ENCODE measurements at regions not wholly inside any gene's neighbourhood (a gene's known extent, or its start where the extent isn't known, plus 50 kb on each side); places are given as distances from the start of the nearest gene placed in this dataset.

DNA sequence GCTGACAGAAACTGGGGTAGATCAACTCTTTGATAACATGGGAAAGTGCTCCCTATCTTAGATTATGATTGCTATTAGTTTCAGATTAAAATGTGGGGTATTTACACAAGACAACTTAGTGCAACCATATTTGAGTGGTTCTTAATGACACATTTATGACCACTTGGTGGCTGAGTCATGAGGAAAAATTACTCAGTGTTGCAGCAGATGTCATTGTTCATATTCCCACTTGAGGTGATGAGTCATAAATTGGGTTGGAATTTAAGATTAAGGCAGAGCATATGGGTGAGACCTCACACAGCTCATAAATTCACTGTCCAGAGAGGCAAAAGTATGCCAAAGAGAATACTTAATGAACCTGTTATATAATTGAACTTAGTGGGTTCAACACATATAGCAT is 408.3 kb downstream of the DMRT2 start:
- H2AFZ ChIP-seq (ENCODE audit: low read depth, low read length, poor library complexity, severe bottlenecking) = no peak overlapping the region
- no peak for ATAC-seq
- RAD21 ChIA-PET (ENCODE audit: low non-redundant PET in 1 of 2, low total read pairs in 2 of 2, uncharacterized antibody in 2 of 2, unreplicated experiment in 2 of 2) = no interaction called here
- DNase-seq (ENCODE audit: low read depth, low spot score) = peak; percentile 7
- no peak overlapping the region for H3K4me2 ChIP-seq (ENCODE audit: low read length)
- no peak overlapping the region for H3K27ac ChIP-seq (ENCODE audit: low read depth, low read length)
- no peaks in the 10 kb centered on the region for H3K27me3 ChIP-seq (ENCODE audit: insufficient read depth, low read length)
- H3K36me3 ChIP-seq (ENCODE audit: control insufficient read depth in 1 of 2, insufficient read depth in 2 of 2, low read length in 2 of 2) = no peaks in the 10 kb centered on the region
- no peaks in the 10 kb centered on the region for H3K79me2 ChIP-seq (ENCODE audit: insufficient read depth, low read length)
- POLR2A ChIA-PET = no interaction called here
- TF ChIP-seq SRF (IDR thresholded peaks at IDR 0.05; ENCODE audit: low read depth) = no peak
- 0 out of 2 replicates have a peak, but pooled peaks have one; percentile 25 for TF ChIP-seq FOSL1 (IDR thresholded peaks at IDR 0.05; ENCODE audit: low read depth)
- BruUV-seq (replicated peaks) = no TSS peak
- H3K9ac ChIP-seq (ENCODE audit: low read length) = no peak overlapping the region
- peaks cover 3 to 13% of the 10 kb centered on the region in 2 experiments; a peak in 2 of 4 replicates for H3K9me3 ChIP-seq (ENCODE audit: control insufficient read depth in 1 of 2, insufficient read depth in 1 of 2, low read depth in 1 of 2, low read length in 2 of 2)
- no peaks in the 10 kb centered on the region for H3K9me2 ChIP-seq (ENCODE audit: insufficient read depth)
- intact Hi-C loops (cut with micrococcal nuclease) = no loop called here
- CTCF ChIA-PET = no interaction called here
- H3K4me3 ChIP-seq (replicated peaks in 1 of 2; ENCODE audit: low read depth in 1 of 2, low read length in 2 of 2) = no peak overlapping the region
- no peaks in the 10 kb centered on the region for H3K4me1 ChIP-seq (ENCODE audit: control insufficient read depth in 1 of 2, insufficient read depth in 2 of 2, low read length in 2 of 2)
- H4K20me1 ChIP-seq (ENCODE audit: insufficient read depth) = no peaks in the 10 kb centered on the region

- no peak overlapping the region for H3K9ac ChIP-seq (ENCODE audit: low read length)
- H4K20me1 ChIP-seq (ENCODE audit: insufficient read depth) = no peaks in the 10 kb centered on the region
- H3K27ac ChIP-seq (ENCODE audit: low read depth, low read length) = no peak overlapping the region
- ATAC-seq = no peak
- no peaks in the 10 kb centered on the region for H3K36me3 ChIP-seq (ENCODE audit: control insufficient read depth in 1 of 2, insufficient read depth in 2 of 2, low read length in 2 of 2)
- no peak for DNase-seq (ENCODE audit: low read depth, low spot score)
- H3K9me2 ChIP-seq (ENCODE audit: insufficient read depth) = no peaks in the 10 kb centered on the region
- RAD21 ChIA-PET (ENCODE audit: low non-redundant PET in 1 of 2, low total read pairs in 2 of 2, uncharacterized antibody in 2 of 2, unreplicated experiment in 2 of 2) = no interaction called here
- no peaks in the 10 kb centered on the region for H3K27me3 ChIP-seq (ENCODE audit: insufficient read depth, low read length)
- no TSS peak for BruUV-seq (replicated peaks)
- no peak overlapping the region for H2AFZ ChIP-seq (ENCODE audit: low read depth, low read length, poor library complexity, severe bottlenecking)
- CTCF ChIA-PET = no interaction called here
- POLR2A ChIA-PET = no interaction called here
- intact Hi-C loops (cut with micrococcal nuclease) = no loop called here
- no peaks in the 10 kb centered on the region for H3K4me1 ChIP-seq (ENCODE audit: control insufficient read depth in 1 of 2, insufficient read depth in 2 of 2, low read length in 2 of 2)
- no peak overlapping the region for H3K4me2 ChIP-seq (ENCODE audit: low read length)
- peaks cover 3 to 12% of the 10 kb centered on the region in 2 experiments; a peak in 2 of 4 replicates for H3K9me3 ChIP-seq (ENCODE audit: control insufficient read depth in 1 of 2, insufficient read depth in 1 of 2, low read depth in 1 of 2, low read length in 2 of 2)
- H3K79me2 ChIP-seq (ENCODE audit: insufficient read depth, low read length) = no peaks in the 10 kb centered on the region
- H3K4me3 ChIP-seq (replicated peaks in 1 of 2; ENCODE audit: low read depth in 1 of 2, low read length in 2 of 2) = no peak overlapping the region
- TF ChIP-seq REST (IDR thresholded peaks at IDR 0.05; ENCODE audit: low read depth) (no peak), ELF1 (IDR thresholded peaks at IDR 0.05; ENCODE audit: borderline replicate concordance, low read depth) (no peak), EZH2 (IDR thresholded peaks at IDR 0.05) (no peak), EZH2phosphoT487 (IDR thresholded peaks at IDR 0.05; ENCODE audit: borderline replicate concordance) (no peak), SP1 (IDR thresholded peaks at IDR 0.05; ENCODE audit: low read depth) (no peak), ZNF274 (IDR thresholded peaks at IDR 0.05; ENCODE audit: low read depth, low read length) (no peak), RAD21 (IDR thresholded peaks at IDR 0.05; ENCODE audit: low read depth) (peak; percentile 23; the same call in 1 of the 2 replicates), TCF7L2 (IDR thresholded peaks at IDR 0.05; ENCODE audit: borderline replicate concordance, extremely low read depth, insufficient read depth, insufficient read length) (no peak), ZBTB33 (IDR thresholded peaks at IDR 0.05; ENCODE audit: extremely low read depth, insufficient replicate concordance, low read length) (no peak)
- TF ChIP-seq, protein P1, sequence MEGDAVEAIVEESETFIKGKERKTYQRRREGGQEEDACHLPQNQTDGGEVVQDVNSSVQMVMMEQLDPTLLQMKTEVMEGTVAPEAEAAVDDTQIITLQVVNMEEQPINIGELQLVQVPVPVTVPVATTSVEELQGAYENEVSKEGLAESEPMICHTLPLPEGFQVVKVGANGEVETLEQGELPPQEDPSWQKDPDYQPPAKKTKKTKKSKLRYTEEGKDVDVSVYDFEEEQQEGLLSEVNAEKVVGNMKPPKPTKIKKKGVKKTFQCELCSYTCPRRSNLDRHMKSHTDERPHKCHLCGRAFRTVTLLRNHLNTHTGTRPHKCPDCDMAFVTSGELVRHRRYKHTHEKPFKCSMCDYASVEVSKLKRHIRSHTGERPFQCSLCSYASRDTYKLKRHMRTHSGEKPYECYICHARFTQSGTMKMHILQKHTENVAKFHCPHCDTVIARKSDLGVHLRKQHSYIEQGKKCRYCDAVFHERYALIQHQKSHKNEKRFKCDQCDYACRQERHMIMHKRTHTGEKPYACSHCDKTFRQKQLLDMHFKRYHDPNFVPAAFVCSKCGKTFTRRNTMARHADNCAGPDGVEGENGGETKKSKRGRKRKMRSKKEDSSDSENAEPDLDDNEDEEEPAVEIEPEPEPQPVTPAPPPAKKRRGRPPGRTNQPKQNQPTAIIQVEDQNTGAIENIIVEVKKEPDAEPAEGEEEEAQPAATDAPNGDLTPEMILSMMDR (IDR thresholded peaks at IDR 0.05 in 2 of 3, conservative IDR thresholded peaks at IDR 0.05 in 1 of 3; ENCODE audit: borderline replicate concordance in 1 of 3, insufficient read depth in 1 of 3, low read depth in 2 of 3, low read length in 2 of 3) = peak in 2 of 3 experiments; percentile 26 to 38; a peak in 4 of 6 replicates
These were observed 410.1 kb downstream of the DMRT2 start for GRCh38 chr9:1460143-1460769.

Data from HCT116 (cell line).